Liver (tissue), 8 donors: ENCODE measurements at regions not wholly inside any gene's neighbourhood (a gene's known extent, or its start where the extent isn't known, plus 50 kb on each side); places are given as distances from the start of the nearest gene placed in this dataset.

Experiments
- DNase-seq: peaks from one replicate; pipeline ENCODE4 v3.0.0-alpha.2; 2017; ENCODE audit warnings: low spot score
- H3K27ac ChIP-seq, 2 donors: one replicate each; pipeline ENCODE4 v1.7.0; 2013; ENCODE audit warnings: inconsistent platforms in 2 of 2, low read length in 2 of 2, control low read depth in 1 of 2, low read depth in 1 of 2, mild to moderate bottlenecking in 1 of 2
- H3K27me3 ChIP-seq, 4 donors: one replicate each; pipeline versions ENCODE4 v1.6.1 to v1.7.0; 2013; ENCODE audit warnings: low read length in 3 of 4, inconsistent platforms in 1 of 4, mild to moderate bottlenecking in 1 of 4, moderate library complexity in 1 of 4; ENCODE audit not compliant: control insufficient read depth in 4 of 4, insufficient read depth in 4 of 4
- H3K36me3 ChIP-seq, 4 donors: one replicate each; pipeline versions ENCODE4 v1.6.1 to v1.7.0; 2013; ENCODE audit warnings: low read length in 3 of 4, mild to moderate bottlenecking in 3 of 4, low read depth in 1 of 4, moderate library complexity in 1 of 4; ENCODE audit not compliant: control insufficient read depth in 4 of 4, insufficient read depth in 3 of 4
- H3K4me1 ChIP-seq, 4 donors: one replicate each; pipeline versions ENCODE4 v1.6.1 to v1.7.0; 2013; ENCODE audit warnings: low read length in 3 of 4, mild to moderate bottlenecking in 3 of 4, moderate library complexity in 1 of 4; ENCODE audit not compliant: control insufficient read depth in 4 of 4, insufficient read depth in 4 of 4
- H3K4me3 ChIP-seq, 3 donors: one replicate each; pipeline versions ENCODE4 v1.6.1 to v1.7.0; 2013; ENCODE audit warnings: low read length in 3 of 3, control low read depth in 1 of 3, low read depth in 1 of 3, mild to moderate bottlenecking in 1 of 3
- H3K9ac ChIP-seq, 2 donors: one replicate each; pipeline ENCODE4 v1.7.0; 2013; ENCODE audit warnings: low read length in 2 of 2, mild to moderate bottlenecking in 2 of 2, moderate library complexity in 2 of 2, control low read depth in 1 of 2, low read depth in 1 of 2
- H3K9me3 ChIP-seq, 4 donors: one replicate each; pipeline versions ENCODE4 v1.6.1 to v1.7.0; 2013; ENCODE audit warnings: low read length in 3 of 4; ENCODE audit not compliant: control insufficient read depth in 4 of 4
- ATF3 ChIP-seq: IDR thresholded peaks from 2 replicates; pipeline ENCODE4 v1.6.1; 2016; ENCODE audit warnings: antibody characterized with exemption
- CTCF ChIP-seq: fragments of 150-350 bp; IDR thresholded peaks from 2 replicates; pipeline ENCODE4 v1.5.1; 2017; ENCODE audit warnings: improper control_type of control experiment, low read depth, low read length; ENCODE audit not compliant: missing input control
- FOXA1 ChIP-seq: IDR thresholded peaks from 2 replicates; pipeline ENCODE4 v1.6.1; 2016; ENCODE audit warnings: antibody characterized with exemption
- FOXA2 ChIP-seq: IDR thresholded peaks from 2 replicates; pipeline ENCODE4 v1.6.1; 2016; ENCODE audit warnings: antibody characterized with exemption
- GABPA ChIP-seq, 2 donors: IDR thresholded peaks in 1 of 2; conservative IDR thresholded peaks in 1 of 2; 2 replicates each; pipeline ENCODE4 v1.6.1; 2016; ENCODE audit warnings: antibody characterized with exemption in 2 of 2, mild to moderate bottlenecking in 1 of 2, moderate library complexity in 1 of 2
- HNF4G ChIP-seq: IDR thresholded peaks from 2 replicates; pipeline ENCODE4 v1.6.1; 2016; ENCODE audit warnings: antibody characterized with exemption
- JUND ChIP-seq, 2 donors: IDR thresholded peaks; 2 replicates each; pipeline ENCODE4 v1.6.1; 2016; ENCODE audit warnings: antibody characterized with exemption in 2 of 2
- MAX ChIP-seq: IDR thresholded peaks from 2 replicates; pipeline ENCODE4 v1.6.1; 2016; ENCODE audit warnings: antibody characterized with exemption
- NR2F2 ChIP-seq: IDR thresholded peaks from 2 replicates; pipeline ENCODE4 v1.6.1; 2016; ENCODE audit warnings: antibody characterized with exemption
- RAD21 ChIP-seq, 2 donors: IDR thresholded peaks; 2 replicates each; pipeline ENCODE4 v1.6.1; 2016; ENCODE audit warnings: antibody characterized with exemption in 2 of 2, mild to moderate bottlenecking in 2 of 2
- RXRA ChIP-seq, 2 donors: IDR thresholded peaks; 2 replicates each; pipeline ENCODE4 v1.6.1; 2017 to 2018; ENCODE audit warnings: antibody characterized with exemption in 2 of 2, mild to moderate bottlenecking in 1 of 2
- SP1 ChIP-seq: IDR thresholded peaks from 2 replicates; pipeline ENCODE4 v1.6.1; 2018; ENCODE audit warnings: antibody characterized with exemption, mild to moderate bottlenecking
- TAF1 ChIP-seq: conservative IDR thresholded peaks from 2 replicates; pipeline ENCODE4 v1.6.1; 2016; ENCODE audit warnings: antibody characterized with exemption, mild to moderate bottlenecking
- YY1 ChIP-seq: IDR thresholded peaks from 2 replicates; pipeline ENCODE4 v1.6.1; 2016; ENCODE audit warnings: antibody characterized with exemption, mild to moderate bottlenecking
- ZBTB33 ChIP-seq: IDR thresholded peaks from 2 replicates; pipeline ENCODE4 v1.6.1; 2016; ENCODE audit warnings: antibody characterized with exemption
- WGBS: extraction: QIAGEN DNeasy Blood & Tissue Kit; methylation state at CpG from one replicate; pipeline ENCODE4 v1.1.7; 2013; 5-methylcytosine and 5-hydroxymethylcytosine counted together
- donor health status: healthy.
- donor health status: healthy.
- donor health status: healthy.
- donor health status: healthy.
- donor health status: healthy.

- no peak overlapping the region for H3K4me3 ChIP-seq
- H3K27me3 ChIP-seq, result no peaks in the 10 kb centered on the region
- 64% methylated on average over 3 of the region's 3 CpGs for WGBS
- no peak overlapping the region for H3K9ac ChIP-seq
- H3K36me3 ChIP-seq, result no peaks in the 10 kb centered on the region
- H3K9me3 ChIP-seq, result no peaks in the 10 kb centered on the region
- H3K27ac ChIP-seq, result no peak overlapping the region
- TF ChIP-seq SP1 (no peak), HNF4G (no peak)
- H3K4me1 ChIP-seq, result no peaks in the 10 kb centered on the region
- DNase-seq, result no peak
These were observed 617.4 kb downstream of the CENPC start for GRCh38 chr4:66927937-66928336.

GRCh38 chr4:66926687-66927086 lies 618.6 kb downstream of the CENPC start:
- H3K4me1 ChIP-seq, result no peaks in the 10 kb centered on the region
- H3K9me3 ChIP-seq, result no peaks in the 10 kb centered on the region
- WGBS, result 91% methylated on average over 3 of the region's 3 CpGs
- no peak for DNase-seq
- no peak overlapping the region for H3K4me3 ChIP-seq
- no peaks in the 10 kb centered on the region for H3K36me3 ChIP-seq
- no peak overlapping the region for H3K9ac ChIP-seq
- no peaks in the 10 kb centered on the region for H3K27me3 ChIP-seq
- TF ChIP-seq FOXA1, result no peak
- no peak for TF ChIP-seq TAF1
- TF ChIP-seq YY1, result no peak
- TF ChIP-seq FOXA2, result no peak
- TF ChIP-seq NR2F2, result no peak
- no peak for TF ChIP-seq RAD21 (IDR thresholded peaks at IDR 0.05)
- no peak for TF ChIP-seq MAX
- TF ChIP-seq HNF4G, result no peak
- TF ChIP-seq RXRA (IDR thresholded peaks at IDR 0.05), result no peak
- TF ChIP-seq ZBTB33, result no peak
- no peak for TF ChIP-seq CTCF
- TF ChIP-seq JUND (IDR thresholded peaks at IDR 0.05), result no peak
- TF ChIP-seq GABPA (IDR thresholded peaks at IDR 0.05 in 1 of 2, conservative IDR thresholded peaks at IDR 0.05 in 1 of 2), result no peak
- no peak for TF ChIP-seq SP1
- TF ChIP-seq ATF3, result no peak
- H3K27ac ChIP-seq, result no peak overlapping the region

- no peaks in the 10 kb centered on the region for H3K27me3 ChIP-seq
- no peak for DNase-seq
- H3K4me3 ChIP-seq, result no peak overlapping the region
- H3K4me1 ChIP-seq, result no peaks in the 10 kb centered on the region
- no peaks in the 10 kb centered on the region for H3K36me3 ChIP-seq
- no peak overlapping the region for H3K9ac ChIP-seq
- H3K27ac ChIP-seq, result no peak overlapping the region
- no peaks in the 10 kb centered on the region for H3K9me3 ChIP-seq
- TF ChIP-seq SP1 (no peak), FOXA1 (no peak), YY1 (no peak), ZBTB33 (no peak), JUND (IDR thresholded peaks at IDR 0.05) (no peak), RXRA (IDR thresholded peaks at IDR 0.05) (no peak), ATF3 (no peak), CTCF (no peak), RAD21 (IDR thresholded peaks at IDR 0.05) (no peak), FOXA2 (no peak)
These were observed 622.0 kb downstream of the CENPC start for GRCh38 chr4:66923081-66923865.
